ENCODE measurements at regions not wholly inside any gene's neighbourhood (a gene's known extent, or its start where the extent isn't known, plus 50 kb on each side); places are given as distances from the start of the nearest gene placed in this dataset.

DNA sequence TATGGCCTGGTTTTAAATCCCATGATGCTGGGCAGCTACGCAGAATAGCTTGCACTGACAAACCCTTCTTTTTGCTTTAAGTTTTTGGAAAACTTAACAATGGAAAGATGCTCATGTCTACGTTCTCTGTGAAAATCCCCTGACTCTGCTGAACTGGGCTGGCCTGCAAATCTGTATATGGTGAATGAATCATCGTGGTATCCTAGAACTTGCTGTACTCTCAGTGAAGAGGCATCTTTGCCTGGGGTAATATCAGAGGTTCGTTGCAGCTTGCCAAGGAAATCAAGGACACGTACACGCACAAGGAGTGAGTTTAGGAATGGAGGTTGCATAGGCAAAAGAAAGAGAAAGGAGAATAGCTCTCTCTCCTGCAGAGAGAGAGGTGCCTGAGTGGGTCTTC, 382.0 kb upstream of the ADARB2 start:
- Mint-ChIP-seq H3K4me1 (ENCODE audit: unreplicated experiment) (peaks cover 12% of the 10 kb centered on the region), H3K27me3 (peaks cover 35% of the 10 kb centered on the region), H3K36me3 (peaks cover 4% of the 10 kb centered on the region)

DNA sequence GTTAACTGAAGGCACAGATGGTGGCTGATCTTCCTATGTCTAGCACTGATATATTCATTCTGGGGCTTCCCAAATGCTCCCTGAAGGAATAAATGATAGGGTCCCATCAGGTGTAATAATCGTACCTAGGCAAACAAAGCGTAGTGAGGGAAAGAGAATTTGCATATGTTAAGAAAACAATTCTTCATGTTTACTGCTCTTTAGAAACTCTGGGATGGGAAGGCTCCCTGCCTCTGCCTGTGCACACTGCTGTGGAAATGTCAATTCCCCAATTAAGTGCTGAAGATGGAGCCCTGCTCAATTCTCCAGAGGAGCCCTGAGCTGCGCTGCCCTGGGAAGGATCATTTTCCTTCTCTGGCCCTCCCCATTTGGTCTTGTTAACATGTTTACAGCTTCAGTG, 380.9 kb upstream of the ADARB2 start:
- Mint-ChIP-seq H3K4me1 (ENCODE audit: unreplicated experiment) (peaks cover 9% of the 10 kb centered on the region), H3K9me3 (peaks cover 10% of the 10 kb centered on the region), H3K27ac (peak overlapping the region; percentile 94), H3K36me3 (peaks cover 4% of the 10 kb centered on the region), H3K27me3 (peaks cover 32% of the 10 kb centered on the region), H3K4me3 (no peak overlapping the region)
- TF ChIP-seq, protein P1, sequence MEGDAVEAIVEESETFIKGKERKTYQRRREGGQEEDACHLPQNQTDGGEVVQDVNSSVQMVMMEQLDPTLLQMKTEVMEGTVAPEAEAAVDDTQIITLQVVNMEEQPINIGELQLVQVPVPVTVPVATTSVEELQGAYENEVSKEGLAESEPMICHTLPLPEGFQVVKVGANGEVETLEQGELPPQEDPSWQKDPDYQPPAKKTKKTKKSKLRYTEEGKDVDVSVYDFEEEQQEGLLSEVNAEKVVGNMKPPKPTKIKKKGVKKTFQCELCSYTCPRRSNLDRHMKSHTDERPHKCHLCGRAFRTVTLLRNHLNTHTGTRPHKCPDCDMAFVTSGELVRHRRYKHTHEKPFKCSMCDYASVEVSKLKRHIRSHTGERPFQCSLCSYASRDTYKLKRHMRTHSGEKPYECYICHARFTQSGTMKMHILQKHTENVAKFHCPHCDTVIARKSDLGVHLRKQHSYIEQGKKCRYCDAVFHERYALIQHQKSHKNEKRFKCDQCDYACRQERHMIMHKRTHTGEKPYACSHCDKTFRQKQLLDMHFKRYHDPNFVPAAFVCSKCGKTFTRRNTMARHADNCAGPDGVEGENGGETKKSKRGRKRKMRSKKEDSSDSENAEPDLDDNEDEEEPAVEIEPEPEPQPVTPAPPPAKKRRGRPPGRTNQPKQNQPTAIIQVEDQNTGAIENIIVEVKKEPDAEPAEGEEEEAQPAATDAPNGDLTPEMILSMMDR (conservative IDR thresholded peaks at IDR 0.05), result no peak
- DNase-seq (ENCODE audit: extremely low spot score, unreplicated experiment), result no peak

More for the DNA sequence above, 382.0 kb upstream of the ADARB2 start:
- DNase-seq (ENCODE audit: extremely low spot score, unreplicated experiment), result no peak
- TF ChIP-seq, protein P1 (conservative IDR thresholded peaks at IDR 0.05), result no peak
- peak overlapping the region; percentile 29 for H3K27ac Mint-ChIP-seq
- H3K9me3 Mint-ChIP-seq, result peaks cover 10% of the 10 kb centered on the region
- H3K4me3 Mint-ChIP-seq, result no peak overlapping the region

DNA sequence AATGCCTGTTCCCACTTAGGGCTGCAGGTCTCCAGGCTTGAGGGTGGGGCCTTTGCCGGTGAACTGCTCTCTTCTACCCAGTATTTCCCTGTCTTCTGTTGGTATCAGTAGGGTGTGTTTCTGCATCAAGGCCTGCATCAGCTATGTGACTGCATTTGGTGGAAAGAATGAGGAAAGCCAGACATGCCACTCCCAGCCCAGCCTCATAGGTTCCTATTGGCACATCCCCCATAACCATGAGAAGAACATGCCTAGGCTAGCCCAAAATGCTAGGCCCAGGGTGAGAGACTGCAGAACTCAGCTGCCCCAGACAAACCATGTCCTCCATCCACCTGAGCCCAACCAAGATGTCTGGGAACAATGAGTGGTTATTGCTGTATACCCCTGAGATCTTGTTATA, 380.3 kb upstream of the ADARB2 start:
- Mint-ChIP-seq H3K9me3 (peaks cover 10% of the 10 kb centered on the region), H3K36me3 (peaks cover 4% of the 10 kb centered on the region), H3K27ac (peak overlapping the region; percentile 94), H3K27me3 (peaks cover 29% of the 10 kb centered on the region), H3K4me1 (ENCODE audit: unreplicated experiment) (peaks cover 9% of the 10 kb centered on the region), H3K4me3 (peak overlapping the region; percentile 31)
- no peak for DNase-seq (ENCODE audit: extremely low spot score, unreplicated experiment)
- TF ChIP-seq, protein P1 (conservative IDR thresholded peaks at IDR 0.05), result no peak

DNA sequence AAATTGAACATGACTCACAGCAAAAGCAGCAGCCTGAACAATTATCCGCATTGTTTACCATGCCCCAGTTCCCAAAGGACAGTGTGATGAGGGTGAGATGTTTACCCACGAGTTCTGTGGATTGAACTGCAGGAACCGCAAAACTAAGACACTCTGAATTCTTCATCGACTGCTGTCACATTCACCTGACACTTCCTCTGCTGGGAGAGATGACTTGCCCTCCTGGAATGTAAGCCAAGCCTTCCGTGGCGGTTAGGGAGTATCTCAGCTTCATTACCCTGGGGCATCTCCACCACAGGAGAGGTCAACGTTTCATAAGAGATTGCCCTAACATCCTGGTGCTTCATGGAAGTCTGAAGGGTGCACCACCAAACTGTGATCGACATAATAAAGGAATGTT, 374.6 kb upstream of the ADARB2 start:
- TF ChIP-seq, protein P1 (conservative IDR thresholded peaks at IDR 0.05), result no peak

DNA sequence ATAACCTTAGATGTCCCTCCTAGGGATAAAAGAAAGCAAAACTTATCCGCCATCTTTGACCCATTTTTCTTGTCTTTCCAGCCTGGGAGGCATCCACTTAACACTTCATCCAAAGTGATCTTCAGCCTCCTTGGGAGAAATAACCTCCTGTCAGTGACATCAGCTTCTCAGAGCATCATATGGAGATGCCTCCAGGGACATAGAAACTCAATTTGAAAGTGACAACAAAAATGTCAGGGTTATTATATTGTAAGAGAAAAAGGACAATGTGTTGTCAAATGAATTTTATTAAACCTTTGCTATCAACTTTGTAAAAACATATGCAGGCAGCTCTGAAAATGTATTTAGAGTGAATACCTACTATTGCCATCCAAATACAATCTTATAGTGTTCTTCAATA, 371.2 kb upstream of the ADARB2 start:
- Mint-ChIP-seq H3K4me1 (ENCODE audit: unreplicated experiment) (no peaks in the 10 kb centered on the region), H3K27ac (no peak overlapping the region)
- no peak for DNase-seq (ENCODE audit: extremely low spot score, unreplicated experiment)

More for the DNA sequence above, 374.6 kb upstream of the ADARB2 start:
- H3K9me3 Mint-ChIP-seq, result peaks cover 7% of the 10 kb centered on the region
- no peaks in the 10 kb centered on the region for H3K4me1 Mint-ChIP-seq (ENCODE audit: unreplicated experiment)
- no peaks in the 10 kb centered on the region for H3K36me3 Mint-ChIP-seq
- no peaks in the 10 kb centered on the region for H3K27me3 Mint-ChIP-seq
- DNase-seq (ENCODE audit: extremely low spot score, unreplicated experiment), result no peak
- H3K27ac Mint-ChIP-seq, result peak overlapping the region; percentile 58
- no peak overlapping the region for H3K4me3 Mint-ChIP-seq

More for the DNA sequence above, 371.2 kb upstream of the ADARB2 start:
- H3K27me3 Mint-ChIP-seq, result no peaks in the 10 kb centered on the region
- H3K36me3 Mint-ChIP-seq, result no peaks in the 10 kb centered on the region
- H3K9me3 Mint-ChIP-seq, result peaks cover 13% of the 10 kb centered on the region
- no peak overlapping the region for H3K4me3 Mint-ChIP-seq
- TF ChIP-seq, protein P1 (conservative IDR thresholded peaks at IDR 0.05), result no peak
